ENCODE measurements at regions not wholly inside any gene's neighbourhood (a gene's known extent, or its start where the extent isn't known, plus 50 kb on each side); places are given as distances from the start of the nearest gene placed in this dataset.
"Not testable (repeated sequence)": the region's sequence is repeated elsewhere in the genome, so short reads cannot be mapped to it uniquely, and the experiment has no call there.

DNA sequence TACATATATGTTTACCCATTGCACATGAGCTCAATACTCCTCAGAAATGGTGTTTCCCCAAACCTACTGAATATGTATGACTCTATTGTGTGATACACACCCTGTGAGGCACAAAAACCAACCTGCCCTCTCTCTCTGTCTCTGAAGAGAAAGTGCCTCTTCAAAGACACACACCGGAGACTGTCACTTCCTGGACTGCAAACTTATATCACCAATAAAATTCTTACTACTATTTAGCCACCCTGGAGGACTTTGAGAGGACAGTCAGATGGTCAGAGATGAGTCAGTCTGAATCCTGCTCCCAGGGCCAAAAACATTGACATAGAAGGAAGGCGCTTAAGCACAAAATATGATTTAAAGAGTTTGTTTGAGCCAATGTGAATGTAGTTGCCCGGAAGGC lies 110.4 kb downstream of the PPIAL4G start:
- DNase-seq (ENCODE audit: extremely low spot score), result no peak
- TF ChIP-seq, protein P1, sequence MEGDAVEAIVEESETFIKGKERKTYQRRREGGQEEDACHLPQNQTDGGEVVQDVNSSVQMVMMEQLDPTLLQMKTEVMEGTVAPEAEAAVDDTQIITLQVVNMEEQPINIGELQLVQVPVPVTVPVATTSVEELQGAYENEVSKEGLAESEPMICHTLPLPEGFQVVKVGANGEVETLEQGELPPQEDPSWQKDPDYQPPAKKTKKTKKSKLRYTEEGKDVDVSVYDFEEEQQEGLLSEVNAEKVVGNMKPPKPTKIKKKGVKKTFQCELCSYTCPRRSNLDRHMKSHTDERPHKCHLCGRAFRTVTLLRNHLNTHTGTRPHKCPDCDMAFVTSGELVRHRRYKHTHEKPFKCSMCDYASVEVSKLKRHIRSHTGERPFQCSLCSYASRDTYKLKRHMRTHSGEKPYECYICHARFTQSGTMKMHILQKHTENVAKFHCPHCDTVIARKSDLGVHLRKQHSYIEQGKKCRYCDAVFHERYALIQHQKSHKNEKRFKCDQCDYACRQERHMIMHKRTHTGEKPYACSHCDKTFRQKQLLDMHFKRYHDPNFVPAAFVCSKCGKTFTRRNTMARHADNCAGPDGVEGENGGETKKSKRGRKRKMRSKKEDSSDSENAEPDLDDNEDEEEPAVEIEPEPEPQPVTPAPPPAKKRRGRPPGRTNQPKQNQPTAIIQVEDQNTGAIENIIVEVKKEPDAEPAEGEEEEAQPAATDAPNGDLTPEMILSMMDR (IDR thresholded peaks at IDR 0.05; ENCODE audit: control extremely low read depth, extremely low read depth, low read depth, missing control alignments), result no peak
- POLR2A ChIA-PET, result interaction anchor here (1.3 kb wide), 1 partner anchor 150 kb away, joined by 3 read pairs; no protein-coding TSS in a partner anchor
- CTCF ChIA-PET, result interaction anchor here (0.9 to 1.8 kb wide), 4 partner anchors 9 to 15 kb away, joined by 3 to 5 read pairs (median 5); no protein-coding TSS in a partner anchor

DNA sequence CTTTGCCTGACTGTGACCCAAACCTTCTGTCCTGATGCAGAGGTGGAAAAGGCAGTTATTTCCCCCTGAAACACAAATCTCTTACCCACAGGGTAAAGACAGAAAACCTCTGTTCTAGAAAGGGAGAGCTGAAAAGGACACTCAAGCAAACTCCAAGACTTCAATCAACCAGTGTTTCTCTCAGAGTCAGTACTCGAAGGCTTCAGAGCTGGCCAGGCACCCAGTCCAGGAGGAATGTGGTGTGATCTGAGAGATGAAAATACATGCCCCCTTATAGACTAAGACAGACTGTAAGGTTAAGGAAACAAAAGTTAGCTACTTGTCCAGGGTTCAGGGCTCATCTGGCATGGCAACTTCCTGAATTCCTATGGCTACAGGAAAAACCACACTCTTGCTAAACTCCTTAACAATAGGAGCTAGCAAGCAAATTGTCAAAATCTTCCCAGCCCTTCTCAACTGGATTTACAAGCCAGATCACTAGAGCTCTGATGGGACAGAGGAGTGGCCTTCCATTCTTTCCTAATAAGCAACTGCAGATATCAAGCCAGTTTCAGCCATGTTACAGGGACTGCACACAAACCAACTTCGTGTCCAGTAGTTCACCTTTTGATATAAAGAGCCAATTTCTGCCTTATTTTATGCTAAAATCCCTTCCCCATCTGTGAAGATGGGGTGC lies 110.9 kb downstream of the PPIAL4G start:
- ChIA-PET POLR2A (interaction anchor here (1.3 kb wide), 1 partner anchor 151 kb away, joined by 3 read pairs; no protein-coding TSS in a partner anchor), CTCF (interaction anchor here (0.8 to 1.8 kb wide), 8 partner anchors 9 to 21 kb away, joined by 3 to 7 read pairs (median 5); no protein-coding TSS in a partner anchor)

DNA sequence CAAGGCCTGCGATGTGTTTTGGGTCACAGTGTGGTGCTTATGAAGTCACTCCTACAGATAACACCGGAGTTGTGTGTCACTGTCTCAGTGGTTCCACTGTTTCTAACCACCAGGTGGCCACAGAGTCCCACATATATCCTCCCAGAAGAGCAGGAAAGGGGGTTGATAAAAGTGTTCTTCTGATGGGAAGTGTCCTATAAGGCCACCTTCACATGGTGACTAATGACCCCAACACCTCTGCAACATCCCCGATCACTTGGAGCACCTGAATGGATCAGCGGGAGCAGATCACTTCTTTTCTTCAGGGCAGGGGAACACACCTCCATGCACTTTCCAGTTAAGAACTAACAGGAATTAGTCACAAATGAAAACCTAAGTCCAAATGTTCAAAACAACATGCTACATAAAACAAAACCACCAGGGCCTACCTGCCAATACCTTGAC lies 111.5 kb downstream of the PPIAL4G start:
- peak; percentile 64 for DNase-seq (ENCODE audit: extremely low spot score)
- POLR2A ChIA-PET, result not testable (repeated sequence)
- CTCF ChIA-PET, result interaction anchor here (0.8 to 1.8 kb wide), 8 partner anchors 8 to 20 kb away, joined by 3 to 7 read pairs (median 5); no protein-coding TSS in a partner anchor
- TF ChIP-seq, protein P1 (IDR thresholded peaks at IDR 0.05; ENCODE audit: control extremely low read depth, extremely low read depth, low read depth, missing control alignments), result peak; percentile 68

More for the DNA sequence above, 110.9 kb downstream of the PPIAL4G start:
- DNase-seq (ENCODE audit: extremely low spot score), result not testable (repeated sequence)

DNA sequence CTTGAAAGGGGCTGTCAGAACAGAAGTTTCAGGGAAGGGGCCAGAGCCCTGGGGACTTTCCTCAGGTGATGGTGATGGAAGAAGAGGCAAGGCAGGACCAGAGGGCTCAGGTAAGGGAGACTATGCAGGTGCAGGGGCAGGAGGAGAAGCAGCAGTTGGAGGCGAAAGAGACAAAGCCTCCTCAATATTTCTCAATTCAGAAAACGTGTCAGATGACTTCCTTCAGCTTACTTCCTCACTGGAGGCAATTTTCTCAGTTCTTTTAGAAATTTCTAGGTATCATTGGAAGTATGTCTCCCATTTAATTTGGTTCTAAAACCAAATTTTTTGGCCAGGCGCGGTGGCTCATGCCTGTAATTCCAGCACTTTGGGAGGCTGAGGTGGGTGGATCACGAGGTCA lies 112.4 kb downstream of the PPIAL4G start:
- POLR2A ChIA-PET; DNase-seq (ENCODE audit: extremely low spot score): not testable (repeated sequence)
- CTCF ChIA-PET, result interaction anchor here (1.1 to 1.8 kb wide), 4 partner anchors 13 to 19 kb away, joined by 3 to 7 read pairs (median 4); no protein-coding TSS in a partner anchor

DNA sequence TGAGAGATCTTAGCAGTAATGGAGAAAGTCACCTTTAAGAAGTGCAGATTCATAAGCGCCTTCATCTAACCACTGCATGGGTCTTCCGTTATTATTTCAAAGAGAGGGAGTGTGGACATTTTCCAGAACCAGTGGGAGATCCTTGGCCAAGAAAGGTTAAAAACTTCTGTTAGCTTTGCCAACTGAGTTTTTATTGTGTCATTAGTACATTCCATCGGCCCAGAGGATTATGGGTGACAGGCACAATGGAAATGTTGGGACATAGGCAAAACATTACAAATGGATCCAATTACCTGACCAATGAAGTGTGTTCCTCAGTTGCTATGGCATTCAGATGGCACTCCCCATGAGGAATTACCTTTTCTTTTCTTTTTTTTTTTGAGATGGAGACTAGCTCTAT lies 115.5 kb downstream of the PPIAL4G start:
- POLR2A ChIA-PET, result no interaction called here
- CTCF ChIA-PET, result no interaction called here

DNA sequence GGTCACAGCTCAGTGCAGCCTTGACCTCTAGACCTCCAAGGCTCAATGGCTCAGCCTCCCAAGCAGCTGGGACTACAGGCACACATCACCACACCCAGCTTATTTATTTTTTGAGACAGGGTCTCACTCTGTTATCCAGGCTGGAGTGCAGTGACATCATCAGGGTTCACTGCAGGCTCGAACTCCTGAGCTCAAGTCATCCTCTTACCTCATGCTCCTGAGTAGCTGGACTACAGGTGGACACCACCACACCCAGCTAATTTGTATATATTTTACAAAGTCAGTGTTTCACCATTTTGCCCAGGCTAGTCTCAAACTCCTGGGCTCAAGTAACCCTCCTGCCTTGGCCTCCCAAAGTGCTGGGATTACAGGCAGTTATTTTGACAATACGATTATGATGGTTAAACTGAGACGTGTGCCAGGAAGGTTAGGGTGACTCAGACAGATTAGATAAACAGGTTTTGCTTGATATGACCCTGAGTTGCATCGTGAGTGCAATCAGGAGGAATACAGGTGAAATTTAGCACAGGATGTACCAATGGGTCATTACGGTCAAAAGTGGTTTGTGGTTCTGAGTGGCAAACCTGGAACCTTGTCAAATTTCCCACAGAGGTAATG lies 116.9 kb downstream of the PPIAL4G start:
- DNase-seq (ENCODE audit: extremely low spot score); POLR2A ChIA-PET: not testable (repeated sequence)
- CTCF ChIA-PET, result interaction anchor here (1.7 kb wide), 1 partner anchor 10 kb away, joined by 7 read pairs; no protein-coding TSS in a partner anchor

More for the DNA sequence above, 115.5 kb downstream of the PPIAL4G start:
- TF ChIP-seq, protein P1 (IDR thresholded peaks at IDR 0.05; ENCODE audit: control extremely low read depth, extremely low read depth, low read depth, missing control alignments), result no peak
- DNase-seq (ENCODE audit: extremely low spot score), result no peak

DNA sequence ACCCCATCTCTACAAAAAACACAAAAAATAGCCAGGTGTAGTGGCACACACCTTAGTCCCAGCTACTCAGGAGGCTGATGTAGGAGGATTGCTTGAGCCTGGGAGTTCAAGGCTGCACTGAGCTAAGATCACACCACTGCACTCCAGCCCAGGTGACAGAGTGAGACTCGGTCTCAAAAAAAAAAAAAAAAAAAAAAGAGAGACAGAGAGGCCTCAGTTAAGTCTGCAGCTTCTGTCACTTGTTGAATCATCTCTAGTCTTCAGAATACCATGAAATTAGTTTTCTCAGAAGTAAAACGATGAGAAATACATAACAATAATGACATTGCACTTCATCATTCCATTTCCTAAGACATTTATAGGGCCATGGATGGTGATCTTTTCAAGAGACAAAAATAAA lies 118.0 kb downstream of the PPIAL4G start:
- POLR2A ChIA-PET; DNase-seq (ENCODE audit: extremely low spot score): not testable (repeated sequence)
- CTCF ChIA-PET, result interaction anchor here (1.7 kb wide), 2 partner anchors 9 kb away, joined by 7 to 9 read pairs; no protein-coding TSS in a partner anchor

DNA sequence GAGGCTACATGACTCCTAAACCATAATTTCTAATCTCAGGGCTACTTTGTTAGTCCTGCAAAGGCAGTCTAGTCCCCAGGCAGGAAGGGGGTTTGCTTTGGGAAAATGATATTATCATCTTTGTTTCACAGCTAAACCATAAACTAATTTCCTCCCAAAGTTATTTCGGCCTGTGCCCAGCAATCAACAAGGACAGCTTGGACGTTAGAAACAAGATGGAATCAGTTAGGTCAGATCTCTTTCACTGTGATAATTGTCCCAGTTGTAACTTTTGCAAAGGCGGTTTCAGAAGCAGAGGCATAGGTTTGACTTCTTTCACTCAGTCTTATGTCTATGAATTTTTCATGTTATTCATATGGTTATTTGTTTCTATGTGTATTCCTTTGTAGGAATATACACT lies 119.1 kb downstream of the PPIAL4G start:
- DNase-seq (ENCODE audit: extremely low spot score); POLR2A ChIA-PET: not testable (repeated sequence)
- CTCF ChIA-PET, result interaction anchor here (1.4 to 1.7 kb wide), 2 partner anchors 8 to 10 kb away, joined by 5 to 9 read pairs; no protein-coding TSS in a partner anchor

DNA sequence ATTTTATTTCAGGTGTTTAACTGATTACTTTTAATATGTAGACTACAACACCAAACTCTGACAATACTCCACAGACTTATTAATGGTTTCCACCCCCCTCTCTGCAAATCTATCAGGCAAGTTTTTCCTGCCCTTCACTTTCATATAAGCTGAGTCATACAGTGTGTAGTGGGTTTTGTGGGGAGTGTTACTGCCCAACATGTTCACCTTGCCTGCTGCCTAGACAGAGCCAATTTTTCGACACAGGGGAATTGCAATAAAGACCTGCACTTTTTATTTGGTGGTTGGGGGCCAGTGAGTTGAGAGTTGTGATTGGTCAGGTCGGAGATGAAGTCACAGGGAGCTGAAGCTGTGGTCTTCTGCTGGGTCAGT lies 119.7 kb downstream of the PPIAL4G start:
- TF ChIP-seq, protein P1 (IDR thresholded peaks at IDR 0.05; ENCODE audit: control extremely low read depth, extremely low read depth, low read depth, missing control alignments), result no peak
- DNase-seq (ENCODE audit: extremely low spot score), result no peak
- CTCF ChIA-PET, result interaction anchor here (1.4 to 1.7 kb wide), 2 partner anchors 9 to 11 kb away, joined by 5 to 9 read pairs; no protein-coding TSS in a partner anchor
- POLR2A ChIA-PET, result no interaction called here
